Mammary epithelial cell (primary cell): ENCODE measurements at regions not wholly inside any gene's neighbourhood (a gene's known extent, or its start where the extent isn't known, plus 50 kb on each side); places are given as distances from the start of the nearest gene placed in this dataset.

Source experiments
- EZH2 ChIP-seq: IDR thresholded peaks from 2 replicates; pipeline ENCODE4 v1.6.1; 2012; ENCODE audit warnings: low read length, inconsistent platforms, borderline replicate concordance
- TF ChIP-seq, protein P1 (sequence below), 2 donors: IDR thresholded peaks in 1 of 2; conservative IDR thresholded peaks in 1 of 2; 2 replicates each; pipeline ENCODE4 v1.5.1; 2011 to 2012; ENCODE audit warnings: inconsistent platforms in 2 of 2, low read length in 2 of 2, mild to moderate bottlenecking in 2 of 2, control low read depth in 1 of 2, low read depth in 1 of 2; ENCODE audit not compliant: insufficient read depth in 1 of 2; ENCODE audit errors: extremely low read depth in 1 of 2

DNA sequence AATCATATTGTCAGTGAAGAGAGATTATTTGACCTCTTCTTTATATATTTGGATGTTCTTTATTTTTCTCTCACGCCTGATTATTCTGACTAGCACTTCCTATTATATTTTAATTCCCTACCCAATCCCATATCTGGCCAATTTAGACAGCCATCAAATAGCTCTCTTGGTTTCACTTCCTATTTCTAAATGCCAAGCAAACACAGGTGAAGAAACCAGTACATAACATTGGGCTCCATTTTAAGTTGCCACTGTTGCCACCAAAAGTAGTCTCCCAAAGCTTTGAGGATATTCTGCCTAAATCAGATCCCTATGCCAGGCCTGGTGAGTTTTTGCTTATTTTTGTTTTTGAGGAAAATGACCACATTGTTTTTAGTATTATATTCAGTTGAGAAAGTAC is 547.0 kb downstream of the MBD2 start:
- TF ChIP-seq, protein P1, sequence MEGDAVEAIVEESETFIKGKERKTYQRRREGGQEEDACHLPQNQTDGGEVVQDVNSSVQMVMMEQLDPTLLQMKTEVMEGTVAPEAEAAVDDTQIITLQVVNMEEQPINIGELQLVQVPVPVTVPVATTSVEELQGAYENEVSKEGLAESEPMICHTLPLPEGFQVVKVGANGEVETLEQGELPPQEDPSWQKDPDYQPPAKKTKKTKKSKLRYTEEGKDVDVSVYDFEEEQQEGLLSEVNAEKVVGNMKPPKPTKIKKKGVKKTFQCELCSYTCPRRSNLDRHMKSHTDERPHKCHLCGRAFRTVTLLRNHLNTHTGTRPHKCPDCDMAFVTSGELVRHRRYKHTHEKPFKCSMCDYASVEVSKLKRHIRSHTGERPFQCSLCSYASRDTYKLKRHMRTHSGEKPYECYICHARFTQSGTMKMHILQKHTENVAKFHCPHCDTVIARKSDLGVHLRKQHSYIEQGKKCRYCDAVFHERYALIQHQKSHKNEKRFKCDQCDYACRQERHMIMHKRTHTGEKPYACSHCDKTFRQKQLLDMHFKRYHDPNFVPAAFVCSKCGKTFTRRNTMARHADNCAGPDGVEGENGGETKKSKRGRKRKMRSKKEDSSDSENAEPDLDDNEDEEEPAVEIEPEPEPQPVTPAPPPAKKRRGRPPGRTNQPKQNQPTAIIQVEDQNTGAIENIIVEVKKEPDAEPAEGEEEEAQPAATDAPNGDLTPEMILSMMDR (conservative IDR thresholded peaks at IDR 0.05 in 1 of 2, IDR thresholded peaks at IDR 0.05 in 1 of 2; ENCODE audit: extremely low read depth in 1 of 2, insufficient read depth in 1 of 2, low read depth in 1 of 2, low read length in 2 of 2): no peak
- no peak for TF ChIP-seq EZH2
